H1 (cell line): ENCODE measurements at regions not wholly inside any gene's neighbourhood (a gene's known extent, or its start where the extent isn't known, plus 50 kb on each side); places are given as distances from the start of the nearest gene placed in this dataset.

Source experiments
- CBX8 ChIP-seq: fragments of 300-800, 300-1000 bp; sonication (generic); IDR thresholded peaks from 2 replicates; pipeline ENCODE4 v1.7.1; 2016; ENCODE audit warnings: low read depth, low read length, borderline replicate concordance
- FOSL1 ChIP-seq: IDR thresholded peaks from 2 replicates; pipeline ENCODE4 v1.6.1; 2011; ENCODE audit warnings: mild to moderate bottlenecking, low read depth, low read length, moderate library complexity; ENCODE audit not compliant: insufficient read depth
- RBBP5 ChIP-seq: IDR thresholded peaks from 2 replicates; pipeline ENCODE4 v1.7.1; 2012; ENCODE audit warnings: low read depth, mild to moderate bottlenecking, inconsistent platforms, low read length, moderate library complexity, borderline replicate concordance
- SIN3A ChIP-seq, 2 experiments: IDR thresholded peaks in 1 of 2; conservative IDR thresholded peaks in 1 of 2; 2 replicates each; pipeline ENCODE4 v1.6.1; 2011 to 2012; ENCODE audit warnings: low read length in 2 of 2, improper control_type of control experiment in 1 of 2, low read depth in 1 of 2, mild to moderate bottlenecking in 1 of 2
- SUZ12 ChIP-seq: fragments of 200-600 bp; sonication (generic); IDR thresholded peaks from 2 replicates; pipeline ENCODE4 v1.6.1; 2012; ENCODE audit warnings: mild to moderate bottlenecking, inconsistent platforms, low read length, moderate library complexity, mixed read lengths
- TF ChIP-seq, protein P1 (sequence below): IDR thresholded peaks from 2 replicates; pipeline ENCODE4 v1.6.1; 2012; ENCODE audit warnings: inconsistent platforms

DNA sequence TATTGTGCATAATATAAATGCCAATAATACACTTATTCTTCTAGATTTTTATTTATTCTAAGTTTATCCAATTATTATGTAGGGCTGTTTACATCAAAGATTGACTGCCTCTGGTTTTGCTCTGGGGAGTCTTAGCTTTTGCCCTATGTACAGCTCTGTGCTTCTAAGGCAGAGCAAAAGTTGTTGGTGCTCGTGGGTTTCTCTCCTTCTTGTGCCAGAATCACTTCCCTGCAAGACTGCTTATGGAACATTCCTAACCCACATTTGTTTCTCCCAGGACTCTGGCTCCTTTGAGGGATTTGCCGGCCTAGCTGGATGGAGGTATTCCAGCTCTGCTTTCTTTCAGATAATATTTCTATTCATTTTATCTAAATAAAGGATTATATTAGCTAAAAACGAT is 849.1 kb downstream of the USP25 start (continued):
- TF ChIP-seq FOSL1 (no peak), SIN3A (conservative IDR thresholded peaks at IDR 0.05 in 1 of 2, IDR thresholded peaks at IDR 0.05 in 1 of 2; ENCODE audit: low read depth in 1 of 2, low read length in 2 of 2) (no peak), RBBP5 (no peak), CBX8 (no peak), SUZ12 (no peak)
- TF ChIP-seq, protein P1, sequence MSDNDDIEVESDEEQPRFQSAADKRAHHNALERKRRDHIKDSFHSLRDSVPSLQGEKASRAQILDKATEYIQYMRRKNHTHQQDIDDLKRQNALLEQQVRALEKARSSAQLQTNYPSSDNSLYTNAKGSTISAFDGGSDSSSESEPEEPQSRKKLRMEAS, result no peak
